Dendritic cell treated with granulocyte-macrophage colony-stimulating factor and Interleukin-4, amounts not matched to agents 40 ng/mL and 50 ng/mL, for 4 days (primary cell): ENCODE measurements at regions not wholly inside any gene's neighbourhood (a gene's known extent, or its start where the extent isn't known, plus 50 kb on each side); places are given as distances from the start of the nearest gene placed in this dataset.
"Not testable (repeated sequence)": the region's sequence is repeated elsewhere in the genome, so short reads cannot be mapped to it uniquely, and the experiment has no call there.

ENCODE experiments used
- H3K27ac Mint-ChIP-seq: one replicate; pipeline ENCODE4 v1.8.0; 2022; ENCODE audit warnings: mild to moderate bottlenecking, mixed read lengths
- H3K27me3 Mint-ChIP-seq: one replicate; pipeline ENCODE4 v1.8.0; 2022; ENCODE audit warnings: mild to moderate bottlenecking, mixed read lengths
- H3K36me3 Mint-ChIP-seq: one replicate; pipeline ENCODE4 v1.8.0; 2022; ENCODE audit warnings: low read depth, mixed read lengths
- H3K4me1 Mint-ChIP-seq: one replicate; pipeline ENCODE4 v1.8.0; 2022; ENCODE audit warnings: low read depth, mixed read lengths
- H3K4me3 Mint-ChIP-seq: one replicate; pipeline ENCODE4 v1.8.0; 2022; ENCODE audit warnings: mild to moderate bottlenecking, moderate library complexity, mixed read lengths
- H3K9me3 Mint-ChIP-seq: one replicate; pipeline ENCODE4 v1.8.0; 2022; ENCODE audit warnings: mixed read lengths
- intact Hi-C: fragments of 100-400 bp; cut with micrococcal nuclease; formaldehyde crosslinking; loops from one replicate; pipeline ENCODE4 v1.15.0; 2022

DNA sequence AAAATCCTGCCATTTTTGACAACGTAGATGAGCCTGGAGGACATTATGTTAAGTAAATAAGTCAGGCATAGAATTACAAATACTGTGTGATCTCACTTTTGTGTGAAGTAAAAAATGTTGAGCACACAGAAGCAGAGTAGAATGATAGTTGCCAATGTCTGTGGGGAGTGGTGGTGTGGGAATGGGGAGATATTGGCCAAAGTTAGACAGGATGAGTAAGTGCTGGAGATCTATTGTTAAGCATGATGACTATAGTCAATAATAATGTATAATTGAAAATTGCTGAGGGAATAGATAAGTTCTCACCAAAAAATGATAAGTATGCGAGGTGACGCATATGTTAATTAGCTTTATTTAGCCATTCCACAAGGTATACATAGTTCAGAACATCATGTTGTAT, 92.0 kb downstream of the GPR85 start:
- Mint-ChIP-seq H3K27me3 (no peaks in the 10 kb centered on the region), H3K27ac (no peak overlapping the region), H3K4me3 (no peak overlapping the region), H3K4me1 (peaks cover 5% of the 10 kb centered on the region), H3K9me3 (no peaks in the 10 kb centered on the region), H3K36me3 (no peaks in the 10 kb centered on the region)
- intact Hi-C loops: no loop called here

DNA sequence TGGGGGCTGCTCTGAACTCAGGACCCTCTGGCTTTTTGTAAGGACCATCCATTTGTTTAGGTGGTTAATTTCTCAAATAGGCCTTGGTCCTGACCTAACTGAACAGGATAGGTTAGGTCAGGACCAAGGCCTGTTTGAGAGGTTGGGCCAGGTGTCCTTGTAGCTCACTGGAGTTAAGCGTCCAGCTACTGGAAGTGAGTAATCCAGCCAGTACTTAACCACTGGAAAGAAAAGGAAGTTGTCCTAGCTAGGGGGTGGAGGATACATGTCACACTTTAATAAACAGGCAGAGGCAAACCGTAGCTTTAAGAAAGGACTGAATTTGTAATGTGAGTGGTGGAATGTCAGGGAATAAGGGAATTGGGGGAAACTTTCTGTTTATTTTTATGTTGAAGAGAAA, 96.0 kb downstream of the GPR85 start:
- no peaks in the 10 kb centered on the region for H3K9me3 Mint-ChIP-seq
- intact Hi-C loops: no loop called here

DNA sequence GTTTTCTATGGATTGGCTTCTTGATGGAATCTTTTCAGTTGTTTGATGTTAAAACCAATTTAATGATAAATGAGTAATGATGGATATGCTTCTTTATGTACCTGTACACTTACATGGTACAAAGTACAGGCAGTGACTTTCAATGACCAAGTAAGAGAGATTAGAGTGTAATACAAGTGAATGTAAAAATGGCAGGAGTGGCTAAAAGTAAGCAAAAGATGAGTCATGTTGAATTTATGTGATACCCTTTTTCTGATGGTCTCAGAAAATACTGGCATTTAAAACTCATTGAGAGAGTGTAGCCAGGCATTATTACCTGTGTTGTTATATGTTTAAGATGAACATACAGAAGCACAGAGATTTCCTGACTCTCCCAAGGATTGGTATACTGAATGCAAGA, 97.1 kb downstream of the GPR85 start:
- Mint-ChIP-seq H3K27me3 (no peaks in the 10 kb centered on the region), H3K9me3 (no peaks in the 10 kb centered on the region), H3K36me3 (no peaks in the 10 kb centered on the region), H3K4me3 (no peak overlapping the region), H3K4me1 (peaks cover 10% of the 10 kb centered on the region), H3K27ac (no peak overlapping the region)
- intact Hi-C loops: no loop called here

More for the DNA sequence above, 96.0 kb downstream of the GPR85 start:
- Mint-ChIP-seq H3K27ac (no peak overlapping the region), H3K27me3 (no peaks in the 10 kb centered on the region), H3K4me3 (no peak overlapping the region), H3K36me3 (no peaks in the 10 kb centered on the region), H3K4me1 (peaks cover 10% of the 10 kb centered on the region)

DNA sequence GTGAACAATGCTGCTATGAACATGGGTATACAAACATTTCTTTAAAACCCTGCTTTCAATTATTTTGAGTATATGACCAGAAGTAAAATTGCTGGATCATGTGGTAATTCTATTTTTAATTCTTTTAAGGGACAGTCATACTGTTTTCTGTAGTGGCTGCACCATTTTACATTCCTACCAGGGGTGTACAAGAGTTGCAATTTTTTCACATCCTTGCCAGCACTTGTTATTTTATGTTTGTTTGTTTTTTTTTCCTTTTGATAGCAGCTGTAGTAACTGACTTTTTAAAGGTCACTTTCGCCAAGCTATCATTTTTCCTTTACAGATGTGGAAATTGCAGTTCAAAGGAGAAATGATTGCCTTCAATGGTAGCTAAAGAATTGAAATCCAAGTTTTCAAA, 99.5 kb downstream of the GPR85 start:
- H3K4me1 Mint-ChIP-seq: peaks cover 10% of the 10 kb centered on the region
- no peaks in the 10 kb centered on the region for H3K27me3 Mint-ChIP-seq
- no peak overlapping the region for H3K4me3 Mint-ChIP-seq
- no peaks in the 10 kb centered on the region for H3K36me3 Mint-ChIP-seq
- no peak overlapping the region for H3K27ac Mint-ChIP-seq
- intact Hi-C loops: no loop called here
- no peaks in the 10 kb centered on the region for H3K9me3 Mint-ChIP-seq

DNA sequence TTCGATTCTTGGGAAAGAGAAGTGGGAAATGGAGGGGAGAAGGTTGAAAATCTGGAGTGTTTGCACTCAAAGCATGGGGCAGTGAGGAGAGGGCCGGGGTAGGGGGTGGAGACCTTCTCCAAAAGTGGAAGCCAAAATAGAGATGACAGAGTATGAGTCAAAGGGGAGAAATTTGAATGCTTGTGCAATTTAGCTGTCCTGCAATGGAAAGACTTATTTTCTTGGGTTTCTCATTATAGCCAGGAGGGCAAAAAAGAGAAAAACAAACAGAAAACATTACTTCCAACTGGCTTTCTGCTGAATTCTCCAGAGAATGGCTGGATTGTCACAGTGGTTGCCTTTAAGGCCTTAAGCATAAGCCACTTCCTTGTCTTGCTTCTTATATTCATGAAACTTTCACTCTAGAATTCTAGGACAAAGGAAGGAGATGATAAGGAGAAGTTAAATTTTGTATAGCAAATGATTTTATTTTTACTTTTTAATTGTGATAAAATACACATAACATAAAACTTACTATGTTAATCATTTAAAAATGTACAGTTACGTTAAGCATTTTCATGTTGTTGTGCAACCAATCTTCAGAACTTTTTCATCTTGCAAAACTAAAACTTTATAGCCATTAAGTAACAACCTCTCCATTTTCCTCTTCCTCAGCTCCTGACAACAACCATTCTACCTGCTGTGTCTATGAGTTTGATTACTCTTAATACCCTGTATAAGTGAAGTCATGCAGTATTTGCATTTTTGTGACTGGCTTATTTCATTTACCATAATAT, 100.2 kb downstream of the GPR85 start:
- intact Hi-C loops: no loop called here
- H3K27me3 Mint-ChIP-seq: no peaks in the 10 kb centered on the region
- peaks cover 10% of the 10 kb centered on the region for H3K4me1 Mint-ChIP-seq
- no peak overlapping the region for H3K27ac Mint-ChIP-seq
- H3K9me3 Mint-ChIP-seq: no peaks in the 10 kb centered on the region
- no peaks in the 10 kb centered on the region for H3K36me3 Mint-ChIP-seq
- no peak overlapping the region for H3K4me3 Mint-ChIP-seq

DNA sequence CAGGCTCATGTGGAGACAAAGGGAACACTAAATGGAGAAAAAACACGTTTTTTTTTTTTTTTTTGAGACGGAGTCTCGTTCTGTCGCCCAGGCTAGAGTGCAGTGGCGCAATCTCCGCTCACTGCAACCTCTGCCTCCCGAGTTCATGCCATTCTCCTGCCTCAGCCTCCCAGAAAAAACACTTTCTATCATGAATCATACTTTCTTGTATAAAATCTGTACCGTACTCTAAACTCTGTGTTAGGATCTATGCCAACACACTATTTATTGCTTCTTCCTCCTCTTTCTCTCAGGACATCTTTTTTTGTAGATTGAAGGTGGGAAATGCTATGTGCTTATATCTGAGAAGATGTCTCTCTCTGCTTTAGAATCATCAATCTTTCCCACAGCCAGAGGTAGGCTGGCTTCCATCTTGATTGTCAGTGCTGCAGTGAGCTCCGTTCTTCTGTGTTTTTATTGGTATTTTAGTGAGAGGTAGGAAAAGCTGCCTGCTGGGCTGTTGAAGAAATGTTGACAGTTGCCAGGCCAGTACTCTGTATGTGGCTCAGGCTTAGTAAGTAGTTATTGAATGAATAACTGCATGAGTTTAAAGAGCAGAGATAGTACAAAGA, 101.1 kb downstream of the GPR85 start:
- Mint-ChIP-seq H3K4me1 (peaks cover 6% of the 10 kb centered on the region), H3K9me3 (no peaks in the 10 kb centered on the region), H3K27me3 (no peaks in the 10 kb centered on the region), H3K27ac (no peak overlapping the region), H3K36me3 (no peaks in the 10 kb centered on the region), H3K4me3 (no peak overlapping the region)
- intact Hi-C loops: no loop called here

DNA sequence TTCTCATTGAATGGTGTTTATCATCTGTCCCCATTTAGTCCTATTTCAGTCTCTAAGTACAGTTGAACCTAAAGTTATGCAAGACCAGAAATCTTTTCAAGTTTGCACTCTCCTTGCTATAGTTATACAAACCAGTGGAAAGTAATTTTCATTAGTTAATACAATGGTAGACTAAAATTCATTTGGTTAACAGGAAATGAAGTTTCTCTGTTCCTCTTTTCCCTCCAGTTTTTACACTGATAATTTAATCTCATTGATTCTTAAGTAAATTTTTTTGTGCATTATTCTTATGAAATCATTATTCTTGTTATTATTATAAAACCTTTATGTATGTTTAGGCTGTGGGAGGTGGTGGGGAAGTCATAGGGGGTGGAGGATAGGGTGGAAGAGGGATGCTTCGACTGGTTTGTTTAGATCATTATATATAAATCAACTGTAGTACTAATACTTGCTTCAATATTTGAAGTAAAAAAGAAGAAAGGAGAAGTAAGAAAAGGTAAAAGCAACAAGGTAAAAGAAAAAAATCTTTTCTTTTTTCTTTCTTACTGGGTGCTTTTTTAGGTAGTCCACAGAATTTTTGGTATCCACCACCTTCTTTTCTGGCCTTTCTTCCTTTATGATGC, 104.1 kb downstream of the GPR85 start:
- intact Hi-C loops: no loop called here
- Mint-ChIP-seq H3K36me3 (no peaks in the 10 kb centered on the region), H3K9me3 (no peaks in the 10 kb centered on the region), H3K27me3 (no peaks in the 10 kb centered on the region), H3K4me3 (no peak overlapping the region), H3K4me1 (peaks cover 5% of the 10 kb centered on the region), H3K27ac (no peak overlapping the region)

DNA sequence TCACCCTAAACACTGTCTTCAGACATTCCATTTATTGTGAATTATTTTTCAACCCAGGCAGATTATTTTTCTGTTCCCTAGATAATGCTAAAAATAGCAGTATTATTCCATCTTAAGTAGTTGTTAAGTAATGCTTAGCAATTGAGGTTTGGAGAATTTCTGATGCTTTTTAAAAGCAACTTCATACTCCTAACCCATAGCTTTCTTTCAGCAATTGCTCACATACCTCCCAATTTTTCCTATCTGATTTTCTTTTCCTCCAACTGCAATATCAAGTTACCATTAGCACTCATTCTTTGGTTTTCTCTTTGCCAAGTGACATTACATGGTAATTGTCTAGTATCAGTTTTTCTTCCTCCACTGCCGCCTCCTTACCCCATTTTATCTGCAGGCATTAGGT, 104.7 kb downstream of the GPR85 start:
- H3K9me3 Mint-ChIP-seq: no peaks in the 10 kb centered on the region
- H3K27me3 Mint-ChIP-seq: no peaks in the 10 kb centered on the region
- H3K36me3 Mint-ChIP-seq: no peaks in the 10 kb centered on the region
- H3K4me1 Mint-ChIP-seq: peaks cover 4% of the 10 kb centered on the region
- H3K27ac Mint-ChIP-seq: no peak overlapping the region
- intact Hi-C loops: no loop called here
- H3K4me3 Mint-ChIP-seq: no peak overlapping the region

DNA sequence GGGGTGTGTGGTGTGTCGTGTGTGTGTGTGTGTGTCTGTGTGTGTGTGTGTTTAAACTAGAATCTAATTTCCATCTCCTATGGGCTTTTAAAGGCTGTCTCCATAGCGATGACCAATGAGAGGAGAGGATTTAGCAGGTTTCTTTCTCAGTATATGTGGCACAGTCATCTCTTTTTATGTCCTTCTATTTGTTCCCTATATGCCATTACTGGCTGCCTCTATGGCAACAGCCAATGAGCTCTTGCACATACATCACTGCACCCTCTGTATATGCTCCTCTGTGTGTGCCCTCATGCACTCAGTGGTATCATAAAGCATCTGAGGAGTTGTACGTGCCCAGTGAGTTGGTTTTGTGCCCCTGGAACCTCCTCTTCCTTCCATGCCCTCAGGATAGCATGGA, 107.6 kb downstream of the GPR85 start:
- H3K36me3 Mint-ChIP-seq, H3K9me3 Mint-ChIP-seq, H3K27me3 Mint-ChIP-seq, H3K27ac Mint-ChIP-seq, H3K4me1 Mint-ChIP-seq, intact Hi-C loops, H3K4me3 Mint-ChIP-seq: not testable (repeated sequence)

DNA sequence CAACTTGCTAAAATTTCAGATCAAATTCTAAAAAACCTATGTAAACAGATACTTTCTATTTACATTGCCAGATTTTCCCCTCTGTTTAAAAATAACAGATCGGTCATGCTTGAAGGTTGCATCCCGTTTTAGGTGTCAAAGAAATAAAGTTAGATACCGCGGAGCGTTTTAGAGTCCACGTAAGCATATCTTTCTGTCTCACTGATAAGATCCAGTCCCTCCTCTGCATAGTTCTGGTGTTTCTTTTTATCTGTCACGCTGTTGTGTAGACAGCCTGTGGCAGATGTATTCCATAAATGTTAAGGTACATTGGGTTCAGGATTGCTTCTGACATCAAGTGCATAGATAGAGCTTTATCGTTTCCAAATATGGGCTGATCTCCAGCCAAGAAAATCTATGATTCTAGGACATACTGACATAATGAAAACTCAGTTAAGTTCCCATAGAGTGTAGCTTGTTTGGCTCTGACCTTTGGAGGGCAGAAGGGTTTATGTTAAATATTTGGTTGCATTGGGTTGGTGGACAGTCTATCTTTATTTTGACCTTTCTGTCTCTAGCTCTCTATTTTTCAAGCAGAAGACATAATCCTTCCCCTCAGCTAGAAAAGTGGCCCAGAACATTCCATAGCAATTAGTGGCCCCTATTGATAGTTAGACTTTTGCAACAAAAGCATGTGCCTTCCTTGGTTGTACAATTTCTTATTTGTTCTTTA, 109.2 kb downstream of the GPR85 start:
- H3K4me1 Mint-ChIP-seq, intact Hi-C loops, H3K27me3 Mint-ChIP-seq, H3K4me3 Mint-ChIP-seq, H3K9me3 Mint-ChIP-seq, H3K27ac Mint-ChIP-seq, H3K36me3 Mint-ChIP-seq: not testable (repeated sequence)

DNA sequence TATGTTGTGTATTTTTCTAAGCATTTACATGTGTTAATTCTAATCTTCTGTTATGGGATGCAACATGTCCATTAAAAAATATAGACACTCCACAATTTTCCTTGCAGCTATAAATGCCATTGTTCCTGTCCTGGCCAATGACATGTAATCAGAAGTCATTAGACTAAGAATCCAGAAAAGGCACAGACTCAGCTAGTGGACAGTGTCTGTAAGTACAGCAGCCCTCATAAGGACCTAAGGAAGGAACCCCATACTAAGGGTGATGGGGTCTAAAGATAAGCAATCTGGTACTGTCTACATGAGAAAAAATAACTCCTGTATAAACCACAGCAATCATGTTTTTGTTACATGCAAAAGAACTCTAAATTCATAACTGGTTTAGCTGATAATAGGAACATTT, 115.9 kb downstream of the GPR85 start:
- H3K4me3 Mint-ChIP-seq: no peak overlapping the region
- H3K36me3 Mint-ChIP-seq: no peaks in the 10 kb centered on the region
- H3K27ac Mint-ChIP-seq: no peak overlapping the region
- intact Hi-C loops: no loop called here
- H3K27me3 Mint-ChIP-seq: peaks cover 3% of the 10 kb centered on the region
- H3K9me3 Mint-ChIP-seq: no peaks in the 10 kb centered on the region
- no peaks in the 10 kb centered on the region for H3K4me1 Mint-ChIP-seq

DNA sequence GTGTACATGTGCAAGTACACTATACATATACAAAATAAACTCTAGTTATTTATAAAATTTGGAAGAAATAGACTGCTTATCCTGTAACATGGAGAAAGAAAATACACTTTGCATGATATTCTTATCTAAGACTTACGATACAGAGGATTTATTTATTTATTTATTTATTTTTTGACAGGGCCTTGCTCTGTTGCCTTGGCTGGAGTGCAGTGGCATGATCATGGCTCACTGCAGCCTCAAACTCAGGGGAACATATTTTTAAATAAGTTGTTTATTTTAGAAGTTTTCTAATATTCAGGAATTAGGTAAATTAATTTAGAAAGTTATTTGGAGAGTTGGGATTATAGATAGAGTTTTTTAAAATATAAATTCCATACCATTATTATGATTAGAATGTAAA, 116.7 kb downstream of the GPR85 start:
- H3K36me3 Mint-ChIP-seq: no peaks in the 10 kb centered on the region
- no peak overlapping the region for H3K4me3 Mint-ChIP-seq
- peaks cover 1% of the 10 kb centered on the region for H3K27me3 Mint-ChIP-seq
- H3K9me3 Mint-ChIP-seq: no peaks in the 10 kb centered on the region
- no peak overlapping the region for H3K27ac Mint-ChIP-seq
- no peaks in the 10 kb centered on the region for H3K4me1 Mint-ChIP-seq
- intact Hi-C loops: no loop called here

DNA sequence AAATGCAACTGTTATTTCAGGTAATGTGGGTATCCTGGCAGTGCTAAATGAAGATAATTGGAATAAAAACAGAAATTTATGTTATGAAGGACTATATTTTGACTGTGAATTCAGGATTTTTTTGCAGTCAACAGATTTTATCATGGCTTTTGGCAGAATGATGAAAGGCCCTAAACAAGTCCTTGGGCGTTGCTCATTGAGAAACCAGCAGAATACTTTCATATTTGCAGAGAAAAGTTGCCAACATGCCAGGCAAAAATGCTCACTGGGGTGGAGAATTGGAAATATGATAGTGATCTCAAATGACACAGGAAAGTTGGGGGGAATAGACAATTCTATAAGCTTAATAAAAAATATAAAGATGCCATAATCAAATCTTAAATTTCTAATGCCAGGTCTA, 121.1 kb downstream of the GPR85 start:
- Mint-ChIP-seq H3K27me3 (no peaks in the 10 kb centered on the region), H3K27ac (no peak overlapping the region), H3K9me3 (no peaks in the 10 kb centered on the region)

DNA sequence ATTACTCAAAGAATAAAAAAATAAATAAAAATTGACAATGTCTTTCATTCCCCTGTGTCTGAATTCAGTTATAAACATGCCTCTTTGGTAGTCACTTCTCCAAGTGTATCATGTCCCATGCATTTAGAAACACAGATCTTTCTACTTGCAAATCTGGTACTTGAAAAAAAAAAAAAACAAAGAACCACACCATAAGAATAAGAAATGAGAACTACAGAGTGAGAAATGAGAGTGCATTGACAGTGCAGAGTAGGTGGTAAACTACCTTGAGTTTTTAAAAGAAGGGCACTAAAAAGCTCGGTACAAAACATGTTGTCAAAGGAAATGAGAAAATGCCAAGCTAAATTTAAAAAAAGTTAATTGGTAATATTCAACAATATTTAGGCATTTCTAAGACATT, 123.0 kb downstream of the GPR85 start:
- no peaks in the 10 kb centered on the region for H3K27me3 Mint-ChIP-seq
- intact Hi-C loops: no loop called here

More for the DNA sequence above, 121.1 kb downstream of the GPR85 start:
- H3K36me3 Mint-ChIP-seq: no peaks in the 10 kb centered on the region
- H3K4me3 Mint-ChIP-seq: no peak overlapping the region
- peaks cover 5% of the 10 kb centered on the region for H3K4me1 Mint-ChIP-seq
- intact Hi-C loops: no loop called here

More for the DNA sequence above, 123.0 kb downstream of the GPR85 start:
- no peak overlapping the region for H3K4me3 Mint-ChIP-seq
- H3K27ac Mint-ChIP-seq: no peak overlapping the region
- H3K9me3 Mint-ChIP-seq: no peaks in the 10 kb centered on the region
- H3K36me3 Mint-ChIP-seq: no peaks in the 10 kb centered on the region
- peaks cover 10% of the 10 kb centered on the region for H3K4me1 Mint-ChIP-seq
